HCEC 1CT (cell line): ENCODE measurements at regions not wholly inside any gene's neighbourhood (a gene's known extent, or its start where the extent isn't known, plus 50 kb on each side); places are given as distances from the start of the nearest gene placed in this dataset.

Experiments used
- DNase-seq: peaks from one replicate; pipeline ENCODE4 v3.0.0-alpha.2; 2017

DNA sequence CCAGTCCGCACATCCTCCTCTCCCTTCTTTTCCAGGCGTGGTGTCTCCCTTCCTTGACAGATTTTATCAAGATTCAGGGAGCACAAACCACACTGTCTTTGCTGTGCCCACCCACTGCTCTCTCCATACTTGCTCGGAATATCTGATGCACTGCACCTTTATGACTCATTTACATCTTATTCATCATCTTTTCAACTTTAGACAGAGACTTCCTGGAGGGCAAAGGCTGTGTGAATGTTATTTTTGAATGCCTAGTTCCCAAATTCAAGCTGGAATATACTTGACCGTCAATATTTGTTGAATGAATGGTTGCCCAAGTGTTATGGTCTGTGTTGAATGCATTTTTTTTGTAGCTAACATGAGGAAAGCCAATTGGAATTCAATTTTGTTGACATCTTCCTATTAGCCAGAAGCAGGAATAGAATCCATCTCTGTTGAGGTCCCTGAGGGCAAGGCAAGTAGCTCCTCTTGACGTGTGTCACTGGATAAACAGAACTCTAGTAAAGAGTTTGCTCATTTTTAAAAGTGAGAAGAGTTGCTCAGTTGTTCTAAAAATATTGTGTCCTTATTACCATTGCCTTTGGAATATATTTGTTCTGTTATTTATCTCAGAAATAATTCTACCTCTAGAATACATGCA lies 95.0 kb downstream of the KLF6 start:
- DNase-seq: no peak

DNA sequence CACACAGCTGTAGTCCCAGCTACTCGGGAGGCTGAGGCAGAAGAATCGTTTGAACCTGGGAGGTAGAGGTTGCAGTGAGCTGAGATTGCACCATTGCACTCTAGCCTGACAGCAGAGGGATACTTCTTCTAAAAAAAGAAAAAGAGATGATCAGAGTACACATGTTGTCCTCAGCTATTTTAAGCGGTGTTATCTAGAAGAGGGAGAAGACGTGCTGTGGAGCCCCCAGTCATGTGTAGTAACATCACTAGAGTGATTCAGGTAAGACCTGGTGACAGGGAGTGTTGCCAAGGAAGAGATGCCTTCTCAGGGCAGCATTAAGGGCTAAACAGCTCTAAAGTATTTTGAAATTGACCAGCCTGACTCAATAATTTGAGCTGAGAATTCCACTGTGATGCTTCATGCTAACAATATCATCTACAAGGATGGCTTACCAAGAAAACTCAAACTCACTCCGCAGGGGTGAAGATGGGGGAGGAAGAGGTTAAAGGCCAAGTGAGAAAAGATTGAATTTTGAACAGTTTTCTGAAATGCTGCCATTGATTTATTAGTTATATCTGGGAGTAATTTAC lies 97.4 kb downstream of the KLF6 start:
- DNase-seq: no peak

DNA sequence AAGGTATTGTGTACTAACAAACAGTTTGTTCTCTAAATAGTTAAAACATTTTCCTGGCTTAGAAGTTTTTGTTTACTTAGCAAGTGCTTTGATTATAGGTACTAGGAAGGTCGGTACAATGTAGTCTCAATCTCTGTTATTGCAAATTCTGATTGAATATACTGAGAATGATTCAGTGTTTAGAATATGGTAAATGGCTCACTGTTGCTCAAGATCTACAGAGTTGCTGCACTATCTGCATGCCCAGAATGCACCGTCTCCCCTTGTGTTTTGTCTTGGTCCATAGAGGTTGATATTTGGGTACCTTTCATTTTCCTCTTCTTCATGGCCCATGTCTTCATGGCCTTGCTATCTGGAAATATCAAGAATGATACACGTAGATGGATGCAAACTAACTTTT lies 99.6 kb downstream of the KLF6 start:
- no peak for DNase-seq

DNA sequence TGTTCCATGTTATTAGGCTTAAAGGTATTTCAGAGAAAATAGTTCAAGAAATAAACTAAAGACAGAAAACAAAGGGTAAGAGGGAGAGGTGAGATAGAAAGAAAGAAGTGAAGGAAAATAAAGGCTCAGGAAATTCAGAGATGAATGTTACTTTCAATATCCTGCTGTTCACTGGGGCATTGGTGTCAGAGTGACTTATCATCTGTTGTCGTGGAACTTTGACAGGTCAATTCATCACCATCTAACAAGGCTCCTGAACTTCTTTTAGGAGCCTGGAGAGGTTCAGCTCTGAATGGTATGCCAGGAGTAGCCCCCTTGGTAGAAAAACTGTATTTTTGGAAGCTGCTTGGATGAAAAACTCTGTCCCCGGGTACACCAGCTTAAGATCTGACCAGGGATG lies 100.1 kb downstream of the KLF6 start:
- no peak for DNase-seq

DNA sequence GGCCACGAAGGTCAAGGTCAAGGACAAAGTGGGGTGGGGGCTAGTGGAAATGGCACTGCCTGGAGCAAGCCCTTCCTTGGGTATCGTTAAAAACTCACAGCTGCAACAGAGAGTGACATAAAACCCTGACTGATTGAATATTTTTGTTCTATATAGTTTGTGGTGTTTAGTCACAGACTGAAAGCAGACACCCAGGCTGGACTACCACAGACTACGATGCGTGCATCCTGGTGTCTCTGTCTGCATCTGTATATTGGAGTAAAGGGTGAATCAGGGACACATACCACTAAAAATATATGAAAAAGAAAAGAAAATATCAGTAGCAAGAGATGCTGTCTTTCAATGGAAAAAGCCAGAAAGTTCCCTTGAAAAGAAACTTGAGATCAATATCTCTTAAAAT lies 101.4 kb downstream of the KLF6 start:
- no peak for DNase-seq

DNA sequence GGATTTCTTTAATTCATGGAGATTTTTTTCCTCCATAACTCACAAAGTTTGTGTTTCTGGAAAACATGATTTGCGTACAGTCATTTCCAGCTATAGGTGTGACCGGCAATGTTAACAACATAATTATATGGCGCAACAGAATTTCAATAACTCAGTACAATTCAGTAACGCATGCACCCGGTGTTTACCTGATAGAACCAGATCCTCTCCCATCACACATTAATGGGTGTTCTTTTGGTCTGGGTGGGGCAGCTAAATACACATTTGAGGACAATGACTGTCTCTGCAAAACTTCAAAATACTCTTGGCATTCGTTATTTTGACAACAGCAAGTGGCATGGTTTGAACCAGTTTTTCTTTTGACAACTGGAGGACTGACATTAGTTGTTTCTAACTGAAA lies 102.3 kb downstream of the KLF6 start:
- DNase-seq: no peak

DNA sequence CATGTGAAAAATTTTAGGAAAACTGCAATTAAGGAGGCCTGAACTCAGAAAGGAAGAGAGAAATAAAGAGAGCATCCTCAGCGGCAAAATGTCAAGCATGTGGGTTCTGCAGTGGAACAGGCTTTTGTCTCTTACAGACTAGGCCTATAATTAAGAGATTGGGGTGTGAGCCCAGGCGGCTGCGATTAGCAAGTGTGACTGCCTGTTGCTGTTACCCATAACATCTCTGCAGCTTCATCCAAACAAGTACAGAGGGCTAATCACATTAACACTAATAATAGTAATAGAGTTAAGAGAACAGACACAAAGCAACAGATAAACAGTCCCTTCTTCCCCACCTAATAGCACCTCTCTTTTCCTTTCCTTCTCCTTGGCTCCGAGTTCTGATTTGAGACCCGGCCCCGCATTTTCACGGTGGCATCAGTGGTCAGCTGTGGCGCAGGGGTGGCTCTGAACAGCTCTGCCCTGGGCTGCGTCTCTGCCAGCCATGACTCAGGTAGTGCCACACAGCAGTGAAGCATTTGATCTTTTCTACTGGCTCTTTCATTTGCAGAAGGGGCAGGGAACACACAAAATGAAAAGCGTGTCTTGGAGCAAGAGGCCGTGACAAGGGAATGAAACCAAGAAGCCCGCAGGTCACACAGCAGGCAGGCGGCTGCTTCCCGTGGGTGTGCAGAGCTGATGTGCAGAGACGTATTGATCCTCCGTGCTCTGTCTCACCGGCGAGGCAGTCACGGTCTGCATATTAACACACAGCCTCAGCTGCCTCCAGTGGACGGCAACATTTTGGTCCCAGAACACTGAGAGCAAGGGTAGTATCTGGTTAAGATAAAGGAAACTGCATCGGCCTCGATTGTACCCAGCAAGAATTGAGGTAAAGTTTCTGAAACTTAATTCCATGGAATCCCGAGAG lies 103.1 kb downstream of the KLF6 start:
- no peak for DNase-seq

DNA sequence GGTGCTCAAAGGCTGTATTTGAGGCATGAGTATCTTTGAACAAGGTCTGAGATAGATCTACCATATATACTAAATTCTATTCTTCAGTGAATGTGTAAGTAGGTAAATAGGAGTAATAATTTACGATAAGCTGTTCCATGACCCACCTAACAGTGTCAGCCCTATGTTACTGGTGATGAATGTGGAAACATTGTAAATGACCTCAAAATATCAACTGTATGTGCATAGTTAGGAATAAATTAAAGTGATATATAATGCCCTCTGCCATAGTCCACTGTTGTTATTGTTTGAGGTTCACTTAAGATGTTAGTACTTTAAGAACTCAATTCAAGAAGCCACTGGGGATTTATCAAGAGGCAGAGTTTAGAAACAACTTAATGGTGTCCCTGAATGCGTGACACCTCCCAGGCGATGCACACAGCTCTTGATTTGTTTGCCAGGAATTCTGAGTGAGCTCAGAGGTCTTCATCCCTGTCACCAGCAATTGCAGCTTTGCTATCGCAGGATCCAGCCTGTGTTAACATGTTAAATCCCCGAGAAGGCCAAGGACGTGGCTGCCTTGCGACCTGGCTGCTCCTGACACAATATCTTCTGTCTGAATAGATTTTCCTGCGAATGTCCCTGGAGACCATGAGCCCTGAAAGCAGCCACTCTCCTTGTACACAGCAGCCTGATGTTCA lies 104.9 kb downstream of the KLF6 start:
- no peak for DNase-seq

DNA sequence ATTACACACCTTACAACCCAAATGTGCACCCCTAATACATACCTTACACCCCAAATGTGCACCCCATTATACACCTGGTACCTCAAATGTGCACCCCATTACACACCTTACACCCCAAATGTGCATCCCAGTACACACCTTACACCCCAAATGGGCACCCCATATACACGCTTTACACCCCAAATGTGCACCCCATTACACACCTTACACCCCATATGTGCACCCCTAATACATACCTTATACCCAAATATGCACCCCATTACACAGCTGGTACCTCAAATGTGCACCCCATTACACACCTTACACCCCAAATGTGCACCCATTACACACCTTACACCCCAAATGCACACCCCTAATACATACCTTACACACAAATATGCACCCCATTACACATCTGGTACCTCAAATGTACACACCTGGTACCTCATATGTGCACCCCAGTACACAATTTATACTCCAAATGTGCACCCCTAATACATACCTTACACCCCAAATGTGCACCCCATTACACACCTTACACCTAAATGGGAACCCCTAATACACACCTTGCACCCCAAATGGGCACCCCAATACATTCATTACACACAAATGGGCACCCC lies 106.3 kb downstream of the KLF6 start:
- no peak for DNase-seq

DNA sequence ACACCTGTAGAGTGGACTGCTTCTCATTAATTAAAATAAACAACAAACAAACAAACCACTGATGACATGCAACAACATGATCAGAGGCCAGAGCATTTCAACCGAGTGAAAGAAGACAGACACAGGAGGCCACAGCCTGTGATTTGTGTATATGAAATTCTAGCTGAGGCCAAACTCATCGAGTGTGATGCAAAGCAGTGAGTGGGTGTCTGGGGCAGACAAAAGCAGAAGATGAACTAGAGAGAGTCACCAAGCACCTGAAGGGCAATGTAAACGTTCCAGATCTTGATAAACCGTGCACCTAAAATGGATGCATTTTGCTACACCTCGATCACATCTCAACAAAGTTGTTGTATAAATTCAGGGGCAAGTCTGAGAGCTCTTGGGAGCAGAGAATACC lies 108.4 kb downstream of the KLF6 start:
- no peak for DNase-seq

DNA sequence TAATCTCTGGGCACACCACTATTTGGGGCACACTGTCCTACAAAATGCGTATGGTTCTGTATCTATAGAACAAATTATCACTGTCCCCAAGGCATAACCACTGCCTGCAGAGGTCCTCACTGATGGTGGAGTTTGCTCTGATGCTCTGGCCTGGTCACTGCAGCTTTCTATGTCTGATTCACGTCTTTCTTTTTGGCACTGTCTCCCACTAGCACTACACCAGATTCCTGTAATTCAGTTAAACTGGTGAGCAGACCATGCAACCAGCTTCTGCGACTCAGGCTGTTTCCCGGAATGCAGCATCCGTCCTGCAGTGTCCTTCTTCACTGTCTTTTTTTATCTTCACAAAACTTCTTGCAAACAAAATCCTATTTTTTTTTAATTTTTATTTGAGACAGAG lies 112.8 kb downstream of the KLF6 start:
- DNase-seq: no peak

DNA sequence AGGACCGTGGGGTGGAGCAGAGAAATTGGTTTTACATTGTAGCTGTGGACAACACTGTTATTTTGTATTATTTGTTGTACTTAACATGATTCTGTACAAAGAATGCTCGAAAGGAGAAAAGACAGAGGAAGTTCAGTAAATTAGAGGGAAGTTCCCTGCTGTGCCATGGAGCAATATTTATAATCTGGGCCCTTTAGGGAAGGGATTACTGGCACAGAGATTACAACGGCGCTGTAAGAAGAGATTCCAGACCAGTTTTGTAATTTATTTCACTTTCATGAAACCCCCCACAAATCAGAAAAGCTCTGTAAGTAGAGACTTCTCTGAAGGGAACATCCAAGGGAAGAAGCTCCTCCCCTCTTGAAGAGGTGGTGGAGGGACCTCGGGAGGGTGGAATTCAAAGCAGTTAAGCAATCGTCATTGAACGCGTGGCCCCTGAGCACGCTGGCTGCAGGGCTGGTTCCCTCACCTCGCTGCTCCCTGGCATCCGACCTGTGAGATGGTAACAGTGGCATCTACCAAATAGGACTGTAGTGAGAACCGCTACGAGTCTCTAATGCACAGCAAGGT lies 113.5 kb downstream of the KLF6 start:
- no peak for DNase-seq

DNA sequence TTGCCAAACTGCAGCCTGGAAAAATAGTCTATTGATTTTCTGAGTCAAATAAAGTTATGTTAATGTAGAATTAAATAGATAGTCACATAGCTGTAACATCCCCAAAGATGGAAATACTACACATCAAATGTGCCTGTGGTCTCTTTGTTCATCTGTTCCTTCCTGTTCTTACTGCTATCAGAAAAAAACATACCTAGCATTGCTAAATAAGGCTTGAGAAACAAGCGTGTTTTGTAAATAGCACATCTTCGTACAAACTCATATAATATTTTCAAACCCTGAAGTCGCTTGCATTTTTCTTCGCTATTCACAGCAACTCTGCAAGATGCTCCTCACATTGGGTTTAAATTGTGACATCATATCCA lies 116.1 kb downstream of the KLF6 start:
- no peak for DNase-seq

DNA sequence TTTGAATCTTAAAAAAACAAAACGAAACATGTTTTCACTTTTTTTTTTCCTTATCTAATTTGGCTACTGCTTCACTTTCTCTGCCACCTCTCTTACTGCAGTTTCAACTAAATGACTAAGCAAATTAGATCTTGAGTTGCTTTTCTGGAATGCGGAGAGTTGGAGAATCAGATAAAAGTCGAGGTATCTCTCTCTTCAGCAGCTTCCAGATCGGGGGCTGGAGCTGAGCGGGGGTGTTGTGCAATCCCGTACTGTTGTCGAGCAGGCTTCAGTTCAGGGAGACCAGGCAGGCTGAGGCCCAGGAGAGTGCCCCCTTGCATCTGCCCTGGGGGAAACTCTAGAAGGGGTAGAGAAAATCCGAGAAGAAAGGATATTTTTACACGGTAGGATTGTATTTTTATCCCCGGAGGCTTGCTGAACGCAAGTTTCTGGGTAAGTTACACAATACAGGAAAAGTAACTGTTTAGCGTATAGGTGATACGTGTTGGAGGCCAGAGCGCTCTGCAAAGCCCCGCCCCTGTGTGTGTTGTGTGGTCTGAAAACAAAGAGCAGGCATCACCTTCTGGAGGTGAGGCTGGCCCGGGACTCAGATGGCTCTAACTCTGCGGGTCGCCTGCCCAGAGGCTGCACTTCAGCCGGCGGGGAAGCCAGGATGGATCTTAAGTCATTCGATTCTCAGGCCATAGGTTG lies 116.6 kb downstream of the KLF6 start:
- DNase-seq: no peak

DNA sequence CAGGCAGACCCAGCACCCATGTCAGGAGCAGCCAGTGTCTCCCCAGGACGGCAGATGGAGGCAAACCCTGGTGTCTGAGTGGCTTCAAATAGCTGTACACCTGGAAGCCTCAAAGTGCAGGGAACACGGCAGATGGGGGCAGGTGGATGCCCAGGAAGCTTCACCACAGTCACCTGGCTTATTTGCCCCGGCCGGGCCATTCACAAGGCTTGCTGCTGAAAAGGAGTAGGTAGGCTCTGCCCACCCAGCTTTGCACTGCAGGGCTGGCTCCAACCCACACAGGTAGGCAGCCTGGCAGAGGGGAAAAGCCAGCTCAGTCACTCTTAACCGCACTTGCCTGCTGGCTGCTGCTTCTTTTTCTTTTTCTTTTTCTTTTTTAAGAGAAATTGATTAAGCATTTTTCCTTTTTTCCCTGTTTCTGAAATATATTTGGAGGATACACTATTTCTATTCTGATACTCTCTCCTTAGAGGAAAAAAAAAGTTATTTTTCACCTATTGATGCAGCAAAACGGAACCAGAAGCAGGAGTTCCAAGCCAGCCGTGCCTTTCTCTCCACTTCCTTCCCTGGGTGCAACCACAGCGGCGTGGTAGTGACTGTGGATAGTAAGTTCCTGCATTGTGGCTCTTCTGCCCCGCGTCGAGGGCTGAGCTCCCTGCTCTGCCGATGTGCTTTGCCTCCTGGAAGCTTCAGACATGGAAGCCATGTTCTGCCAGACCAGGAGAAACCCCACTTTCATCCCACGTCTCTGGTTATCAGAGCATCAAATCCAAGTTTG lies 118.3 kb downstream of the KLF6 start:
- no peak for DNase-seq

DNA sequence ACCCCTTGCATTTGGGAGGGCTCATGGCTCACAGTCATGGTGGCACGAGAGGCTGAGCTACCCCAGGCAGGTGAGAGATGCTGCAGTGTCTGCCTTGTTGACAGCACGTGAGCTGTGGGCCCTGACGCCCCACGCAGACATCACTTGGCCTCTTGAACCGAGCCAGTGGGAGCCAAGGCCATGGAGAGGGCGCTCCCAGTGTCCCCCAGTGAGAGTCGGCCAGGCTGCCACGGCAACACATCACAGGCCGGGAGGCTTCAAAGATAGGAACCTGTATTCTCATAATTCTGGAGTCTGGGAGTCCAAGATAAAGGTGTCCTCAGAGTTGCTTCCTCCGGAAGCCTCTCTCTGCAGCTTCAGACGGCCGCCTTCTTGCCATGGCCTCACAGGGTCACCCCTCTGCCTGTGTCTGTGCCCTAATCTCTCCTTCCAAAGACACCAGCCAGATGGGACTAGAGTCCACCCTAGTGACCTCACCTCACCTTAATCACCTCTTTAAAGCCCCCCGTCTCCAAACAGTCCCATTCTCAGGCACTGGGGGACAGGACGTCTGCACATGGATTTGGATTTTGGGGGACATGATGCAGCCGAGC lies 119.6 kb downstream of the KLF6 start:
- no peak for DNase-seq

DNA sequence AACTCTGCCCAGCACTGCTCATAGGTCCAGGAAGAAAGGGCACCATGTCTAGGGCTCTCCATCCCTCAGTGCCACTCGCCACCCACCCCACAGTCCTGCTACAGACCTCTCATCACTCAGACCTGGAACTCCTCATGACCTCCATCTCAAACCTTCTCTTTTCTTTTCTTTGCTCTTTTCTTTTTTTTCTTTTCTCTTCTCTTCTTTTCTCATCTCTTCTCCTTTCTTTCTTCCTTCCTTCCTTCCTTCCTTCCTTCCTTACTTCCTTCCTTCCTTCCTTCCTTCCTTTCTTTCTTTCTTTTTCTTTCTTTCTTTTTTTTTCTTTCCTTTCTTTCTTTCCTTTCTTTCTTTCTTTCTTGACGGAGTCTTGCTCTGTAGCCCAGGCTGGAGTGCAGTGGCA lies 122.2 kb downstream of the KLF6 start:
- DNase-seq: no peak

DNA sequence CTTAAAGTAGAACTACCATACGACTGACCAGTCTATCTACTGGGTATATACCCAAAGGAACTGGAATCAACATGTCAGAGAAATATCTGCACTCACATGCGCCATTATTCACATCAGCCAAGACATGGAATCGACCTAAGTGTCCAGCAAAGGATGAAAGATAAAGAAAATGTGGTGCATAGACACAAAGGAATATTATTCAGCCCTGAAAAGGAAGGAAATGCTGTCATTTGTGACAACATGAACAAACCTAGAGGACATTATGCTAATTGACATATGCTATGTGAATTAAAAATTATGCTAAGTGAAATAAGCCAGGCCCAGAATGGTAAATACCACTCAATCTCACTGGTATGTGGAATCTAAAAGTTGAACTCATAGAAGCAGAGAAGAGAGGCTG lies 123.7 kb downstream of the KLF6 start:
- DNase-seq: no peak

DNA sequence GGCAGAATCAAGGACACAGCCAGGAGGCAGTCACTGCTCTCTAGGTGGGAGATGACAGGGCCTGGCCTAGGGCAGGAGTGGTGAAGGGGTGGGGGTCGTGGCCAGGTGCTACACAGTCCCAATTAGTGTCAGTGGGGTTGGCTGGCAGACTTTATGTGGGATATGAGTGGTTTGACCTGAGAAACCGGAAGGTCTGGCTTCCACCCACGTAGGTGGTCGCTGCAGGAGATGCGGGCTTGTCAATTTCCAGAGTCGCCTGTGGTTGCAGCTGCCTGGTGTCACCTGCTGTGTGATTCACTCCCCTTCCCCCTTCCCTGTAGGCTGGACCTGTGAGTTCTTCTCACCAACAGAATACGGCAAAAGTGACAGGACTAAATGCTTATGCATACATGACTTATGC lies 124.3 kb downstream of the KLF6 start:
- DNase-seq: no peak

DNA sequence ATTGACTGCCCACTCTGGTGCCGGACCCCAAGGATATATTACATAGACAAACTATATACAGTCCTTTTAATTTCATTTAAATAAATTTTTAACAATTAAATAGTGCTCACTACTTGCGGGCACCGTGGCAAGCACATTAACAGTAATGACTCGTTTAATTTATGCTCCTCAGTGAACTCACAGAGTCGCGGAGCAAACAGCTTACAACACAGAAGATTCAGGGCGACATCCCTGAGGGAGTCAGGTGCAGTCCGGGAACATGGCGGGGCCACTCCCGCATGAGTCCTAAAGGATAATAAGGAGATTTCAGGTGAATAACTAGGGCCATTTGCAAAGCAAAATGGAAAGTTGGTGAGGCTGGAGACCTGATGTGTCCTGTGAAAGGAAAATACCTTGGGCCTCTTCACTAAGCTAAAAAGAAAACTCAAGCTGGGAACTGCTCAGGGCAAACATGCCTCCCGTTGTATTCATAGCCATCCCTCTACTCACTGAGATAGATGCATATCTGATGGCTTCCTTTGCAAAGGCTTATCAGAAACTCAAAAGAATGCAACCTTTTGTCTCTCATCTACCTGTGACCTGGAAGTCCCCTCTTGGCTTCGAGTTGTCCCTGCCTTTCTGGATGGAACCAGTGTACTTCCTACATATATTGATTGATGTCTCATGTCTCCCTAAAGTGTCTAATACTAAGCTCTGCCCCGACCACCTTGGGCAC lies 125.6 kb downstream of the KLF6 start:
- no peak for DNase-seq
